ENCODE measurements at regions not wholly inside any gene's neighbourhood (a gene's known extent, or its start where the extent isn't known, plus 50 kb on each side); places are given as distances from the start of the nearest gene placed in this dataset.

- no peak overlapping the region for H3K4me3 ChIP-seq (ENCODE audit: low read depth, low read length)
- H3K9me3 ChIP-seq: peaks cover 2% of the 10 kb centered on the region; the same call in 1 of the 2 replicates
- H3K27me3 ChIP-seq: no peaks in the 10 kb centered on the region
- no peaks in the 10 kb centered on the region for H3K4me1 ChIP-seq
- TF ChIP-seq, protein P1, sequence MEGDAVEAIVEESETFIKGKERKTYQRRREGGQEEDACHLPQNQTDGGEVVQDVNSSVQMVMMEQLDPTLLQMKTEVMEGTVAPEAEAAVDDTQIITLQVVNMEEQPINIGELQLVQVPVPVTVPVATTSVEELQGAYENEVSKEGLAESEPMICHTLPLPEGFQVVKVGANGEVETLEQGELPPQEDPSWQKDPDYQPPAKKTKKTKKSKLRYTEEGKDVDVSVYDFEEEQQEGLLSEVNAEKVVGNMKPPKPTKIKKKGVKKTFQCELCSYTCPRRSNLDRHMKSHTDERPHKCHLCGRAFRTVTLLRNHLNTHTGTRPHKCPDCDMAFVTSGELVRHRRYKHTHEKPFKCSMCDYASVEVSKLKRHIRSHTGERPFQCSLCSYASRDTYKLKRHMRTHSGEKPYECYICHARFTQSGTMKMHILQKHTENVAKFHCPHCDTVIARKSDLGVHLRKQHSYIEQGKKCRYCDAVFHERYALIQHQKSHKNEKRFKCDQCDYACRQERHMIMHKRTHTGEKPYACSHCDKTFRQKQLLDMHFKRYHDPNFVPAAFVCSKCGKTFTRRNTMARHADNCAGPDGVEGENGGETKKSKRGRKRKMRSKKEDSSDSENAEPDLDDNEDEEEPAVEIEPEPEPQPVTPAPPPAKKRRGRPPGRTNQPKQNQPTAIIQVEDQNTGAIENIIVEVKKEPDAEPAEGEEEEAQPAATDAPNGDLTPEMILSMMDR (IDR thresholded peaks at IDR 0.05; ENCODE audit: low read depth, low read length): no peak
- no peaks in the 10 kb centered on the region for H3K36me3 ChIP-seq
- DNase-seq: no peak
These were observed 82.7 kb upstream of the NR2F2 start for GRCh38 chr15:96247621-96248305.

GRCh38 chr15:96252148-96252547, 78.4 kb upstream of the NR2F2 start:
- no peak for DNase-seq

DNA sequence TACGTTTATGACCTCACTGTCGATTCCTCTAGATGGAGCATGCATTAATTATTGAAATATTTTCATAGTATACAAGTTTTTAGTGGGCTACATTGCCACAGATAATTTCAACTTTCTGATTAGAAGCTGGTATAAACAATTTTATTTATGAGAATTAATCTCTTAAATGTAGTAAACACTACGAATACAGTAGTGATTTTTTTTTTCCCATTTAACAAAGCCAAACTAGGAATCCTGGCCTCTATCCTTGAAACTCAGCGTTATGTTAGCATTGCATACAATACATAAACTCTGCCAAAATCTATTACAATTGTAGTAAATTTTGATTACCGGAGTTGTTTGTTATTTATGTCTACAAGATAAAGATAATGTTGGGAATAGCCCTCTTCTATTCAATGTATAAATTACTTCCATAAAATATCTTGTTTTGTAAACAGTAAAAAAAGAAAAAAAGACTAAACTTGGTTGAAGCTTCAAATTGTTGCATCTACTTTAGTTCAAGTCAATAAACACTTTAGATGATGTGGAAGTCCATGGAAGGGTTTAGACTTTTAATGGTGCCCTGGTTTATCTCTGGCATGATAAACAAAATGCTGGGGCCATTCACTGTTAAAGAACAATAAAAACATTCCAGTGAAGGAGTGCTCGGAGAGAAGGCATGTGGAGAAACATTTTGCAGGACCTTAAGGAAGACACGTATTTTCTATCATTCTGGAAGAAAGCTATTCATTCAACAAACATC, 77.3 kb upstream of the NR2F2 start:
- H3K36me3 ChIP-seq: no peaks in the 10 kb centered on the region
- TF ChIP-seq, protein P1 (IDR thresholded peaks at IDR 0.05; ENCODE audit: low read depth, low read length): no peak
- no peaks in the 10 kb centered on the region for H3K27me3 ChIP-seq
- H3K9me3 ChIP-seq: no peaks in the 10 kb centered on the region
- no peak overlapping the region for H3K4me3 ChIP-seq (ENCODE audit: low read depth, low read length)
- DNase-seq: no peak
- H3K4me1 ChIP-seq: no peaks in the 10 kb centered on the region

More at GRCh38 chr15:96252148-96252547, 78.4 kb upstream of the NR2F2 start:
- no peaks in the 10 kb centered on the region for H3K27me3 ChIP-seq
- H3K4me3 ChIP-seq (ENCODE audit: low read depth, low read length): no peak overlapping the region
- H3K36me3 ChIP-seq: no peaks in the 10 kb centered on the region
- H3K9me3 ChIP-seq: peaks cover 2% of the 10 kb centered on the region; the same call in 1 of the 2 replicates
- H3K4me1 ChIP-seq: no peaks in the 10 kb centered on the region
- TF ChIP-seq, protein P1 (IDR thresholded peaks at IDR 0.05; ENCODE audit: low read depth, low read length): no peak

DNA sequence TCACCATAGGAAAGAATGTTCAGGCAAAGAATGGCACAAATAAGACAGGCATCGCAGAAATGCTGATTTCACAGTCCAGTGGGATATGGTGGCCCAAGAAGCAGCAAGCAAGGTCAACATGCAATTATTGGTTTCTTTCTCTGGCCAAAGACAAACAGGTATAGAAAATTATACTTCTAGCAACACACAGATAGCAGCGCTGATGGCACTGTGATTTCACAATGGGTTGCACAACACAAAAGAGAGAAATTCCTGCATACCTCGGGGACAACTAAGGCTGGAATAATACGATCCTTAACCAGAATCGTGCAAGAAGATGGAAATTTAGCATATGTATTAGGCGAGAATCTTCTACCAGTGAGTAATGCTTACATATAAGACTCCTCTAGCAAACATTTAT, 76.3 kb upstream of the NR2F2 start:
- H3K36me3 ChIP-seq: no peaks in the 10 kb centered on the region
- no peaks in the 10 kb centered on the region for H3K9me3 ChIP-seq
- no peak overlapping the region for H3K4me3 ChIP-seq (ENCODE audit: low read depth, low read length)
- DNase-seq: no peak
- no peaks in the 10 kb centered on the region for H3K4me1 ChIP-seq
- TF ChIP-seq, protein P1 (IDR thresholded peaks at IDR 0.05; ENCODE audit: low read depth, low read length): no peak
- no peaks in the 10 kb centered on the region for H3K27me3 ChIP-seq

DNA sequence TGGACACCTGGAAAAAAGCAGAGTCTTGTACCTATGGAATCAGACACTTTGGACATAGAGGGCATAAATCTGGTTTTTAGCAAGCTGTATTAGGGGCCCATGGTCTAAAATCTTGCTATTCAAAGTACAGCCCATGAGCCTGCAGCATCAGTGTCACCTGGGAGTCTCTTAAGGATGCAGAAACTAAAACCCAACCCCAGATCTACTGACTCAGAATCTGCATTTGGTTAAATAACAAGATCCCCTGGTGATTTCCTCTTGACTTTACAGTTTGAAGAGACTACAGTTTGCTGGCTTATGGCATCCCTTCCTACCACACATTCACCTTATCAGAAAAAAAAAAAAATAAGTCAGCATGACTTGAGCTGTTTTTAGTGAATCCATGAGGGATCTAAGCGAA, 74.9 kb upstream of the NR2F2 start:
- no peak for DNase-seq
- no peaks in the 10 kb centered on the region for H3K9me3 ChIP-seq
- H3K27me3 ChIP-seq: no peaks in the 10 kb centered on the region
- no peaks in the 10 kb centered on the region for H3K4me1 ChIP-seq
- no peaks in the 10 kb centered on the region for H3K36me3 ChIP-seq
- TF ChIP-seq, protein P1 (IDR thresholded peaks at IDR 0.05; ENCODE audit: low read depth, low read length): no peak
- H3K4me3 ChIP-seq (ENCODE audit: low read depth, low read length): no peak overlapping the region

DNA sequence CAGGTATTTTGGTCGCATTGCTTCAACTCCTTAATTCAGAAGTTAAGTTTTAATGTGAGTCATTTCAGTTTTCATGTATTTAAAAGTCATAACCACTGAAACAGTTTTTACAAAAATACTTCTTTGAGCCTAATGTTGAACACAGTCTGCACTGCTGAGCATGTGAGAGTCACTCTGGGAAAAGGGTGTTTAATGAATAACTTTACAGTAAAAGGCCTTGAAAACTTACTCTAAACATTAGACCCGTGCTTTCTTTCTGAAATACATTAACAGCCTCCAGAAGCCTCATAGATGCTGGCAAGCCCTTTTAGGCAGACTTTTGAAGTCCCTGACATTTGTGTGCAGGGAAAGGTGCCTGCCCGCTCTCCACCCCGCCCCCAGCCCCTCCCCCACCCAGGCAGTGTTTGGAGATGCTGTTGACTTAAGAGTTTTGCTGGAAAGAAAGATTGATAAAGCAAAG, 68.9 kb upstream of the NR2F2 start:
- no peaks in the 10 kb centered on the region for H3K9me3 ChIP-seq
- H3K4me3 ChIP-seq (ENCODE audit: low read depth, low read length): no peak overlapping the region
- no peaks in the 10 kb centered on the region for H3K4me1 ChIP-seq
- no peak for DNase-seq
- TF ChIP-seq, protein P1 (IDR thresholded peaks at IDR 0.05; ENCODE audit: low read depth, low read length): no peak
- H3K27me3 ChIP-seq: peaks cover under 1% of the 10 kb centered on the region
- no peaks in the 10 kb centered on the region for H3K36me3 ChIP-seq
